Liver (tissue), 3 donors: ENCODE measurements at regions not wholly inside any gene's neighbourhood (a gene's known extent, or its start where the extent isn't known, plus 50 kb on each side); places are given as distances from the start of the nearest gene placed in this dataset.

Experiments used
- CTCF ChIP-seq: fragments of 150-350 bp; IDR thresholded peaks from 2 replicates; pipeline ENCODE4 v1.5.1; 2017; ENCODE audit warnings: improper control_type of control experiment, low read depth, low read length; ENCODE audit not compliant: missing input control
- JUND ChIP-seq, 2 donors: IDR thresholded peaks; 2 replicates each; pipeline ENCODE4 v1.6.1; 2016; ENCODE audit warnings: antibody characterized with exemption in 2 of 2
- NR2F2 ChIP-seq: IDR thresholded peaks from 2 replicates; pipeline ENCODE4 v1.6.1; 2016; ENCODE audit warnings: antibody characterized with exemption
- REST ChIP-seq: IDR thresholded peaks from 2 replicates; pipeline ENCODE4 v1.6.1; 2016; ENCODE audit warnings: antibody characterized with exemption, mild to moderate bottlenecking
- TAF1 ChIP-seq: conservative IDR thresholded peaks from 2 replicates; pipeline ENCODE4 v1.6.1; 2016; ENCODE audit warnings: antibody characterized with exemption, mild to moderate bottlenecking
- TF ChIP-seq, protein P1 (sequence below): IDR thresholded peaks from 2 replicates; pipeline ENCODE4 v1.6.1; 2016; ENCODE audit warnings: antibody characterized with exemption
- donor health status: healthy.
- donor health status: healthy.

DNA sequence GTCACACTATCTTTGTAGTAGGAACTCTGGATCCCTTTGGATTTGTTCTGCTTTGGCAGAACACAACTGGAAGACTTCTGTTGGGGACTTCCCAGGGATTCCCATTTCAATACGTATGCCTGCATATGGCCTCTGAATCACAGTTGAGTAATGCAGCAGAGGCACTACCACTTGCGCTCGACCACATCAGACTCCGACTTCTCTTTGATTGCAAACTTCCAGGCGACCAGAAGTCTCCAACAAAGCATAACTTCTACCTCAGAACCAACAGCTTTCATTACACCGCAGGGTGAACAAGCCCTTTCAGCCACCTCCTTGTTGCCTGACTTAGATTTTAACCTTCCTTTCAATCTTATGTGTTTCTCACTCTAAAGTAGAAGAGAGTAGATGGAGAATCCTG lies 924.4 kb downstream of the IGSF11 start:
- no peak for TF ChIP-seq NR2F2
- no peak for TF ChIP-seq CTCF
- TF ChIP-seq TAF1 = no peak
- no peak for TF ChIP-seq REST
- TF ChIP-seq, protein P1, sequence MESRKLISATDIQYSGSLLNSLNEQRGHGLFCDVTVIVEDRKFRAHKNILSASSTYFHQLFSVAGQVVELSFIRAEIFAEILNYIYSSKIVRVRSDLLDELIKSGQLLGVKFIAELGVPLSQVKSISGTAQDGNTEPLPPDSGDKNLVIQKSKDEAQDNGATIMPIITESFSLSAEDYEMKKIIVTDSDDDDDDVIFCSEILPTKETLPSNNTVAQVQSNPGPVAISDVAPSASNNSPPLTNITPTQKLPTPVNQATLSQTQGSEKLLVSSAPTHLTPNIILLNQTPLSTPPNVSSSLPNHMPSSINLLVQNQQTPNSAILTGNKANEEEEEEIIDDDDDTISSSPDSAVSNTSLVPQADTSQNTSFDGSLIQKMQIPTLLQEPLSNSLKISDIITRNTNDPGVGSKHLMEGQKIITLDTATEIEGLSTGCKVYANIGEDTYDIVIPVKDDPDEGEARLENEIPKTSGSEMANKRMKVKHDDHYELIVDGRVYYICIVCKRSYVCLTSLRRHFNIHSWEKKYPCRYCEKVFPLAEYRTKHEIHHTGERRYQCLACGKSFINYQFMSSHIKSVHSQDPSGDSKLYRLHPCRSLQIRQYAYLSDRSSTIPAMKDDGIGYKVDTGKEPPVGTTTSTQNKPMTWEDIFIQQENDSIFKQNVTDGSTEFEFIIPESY = no peak
- no peak for TF ChIP-seq JUND (IDR thresholded peaks at IDR 0.05)
